Hepatocyte (in vitro differentiated cells): ENCODE measurements at regions not wholly inside any gene's neighbourhood (a gene's known extent, or its start where the extent isn't known, plus 50 kb on each side); places are given as distances from the start of the nearest gene placed in this dataset.

Experiments used
- DNase-seq: peaks from one replicate; pipeline ENCODE4 v3.0.0-alpha.2; 2016; ENCODE audit warnings: low spot score
- H2AFZ ChIP-seq: fragments of 200-600 bp; sonication (generic); 2 replicates; pipeline ENCODE4 v1.6.0; 2016; ENCODE audit warnings: antibody characterized with exemption, mild to moderate bottlenecking
- H3K27ac ChIP-seq: fragments of 200-600 bp; sonication (generic); 2 replicates; pipeline ENCODE4 v1.5.1; 2016; ENCODE audit warnings: mild to moderate bottlenecking
- H3K27me3 ChIP-seq: fragments of 200-600 bp; sonication (generic); 2 replicates; pipeline ENCODE4 v1.6.1; 2016
- H3K36me3 ChIP-seq: fragments of 200-600 bp; sonication (generic); replicated peaks from 2 replicates; pipeline ENCODE4 v1.5.1; 2016; ENCODE audit warnings: low read depth; ENCODE audit not compliant: insufficient read depth
- H3K4me1 ChIP-seq: fragments of 200-600 bp; sonication (generic); 2 replicates; pipeline ENCODE4 v1.5.1; 2016; ENCODE audit warnings: mild to moderate bottlenecking, moderate library complexity; ENCODE audit not compliant: insufficient read depth
- H3K4me2 ChIP-seq: fragments of 200-600 bp; sonication (generic); 2 replicates; pipeline ENCODE4 v1.6.0; 2016
- H3K4me3 ChIP-seq: fragments of 200-600 bp; sonication (generic); 2 replicates; pipeline ENCODE4 v1.5.1; 2016; ENCODE audit warnings: mild to moderate bottlenecking
- H3K79me2 ChIP-seq: fragments of 200-600 bp; sonication (generic); 2 replicates; pipeline ENCODE4 v1.6.0; 2017; ENCODE audit warnings: mild to moderate bottlenecking
- H3K9me2 ChIP-seq: fragments of 200-600 bp; sonication (generic); replicated peaks from 2 replicates; pipeline ENCODE4 v1.6.0; 2017; ENCODE audit warnings: mild to moderate bottlenecking; ENCODE audit not compliant: insufficient read depth
- H3K9me3 ChIP-seq: fragments of 200-600 bp; sonication (generic); 2 replicates; pipeline ENCODE4 v1.5.1; 2016; ENCODE audit warnings: low read depth, mild to moderate bottlenecking
- H4K20me1 ChIP-seq: fragments of 200-600 bp; sonication (generic); 2 replicates; pipeline ENCODE4 v1.6.0; 2016; ENCODE audit warnings: mild to moderate bottlenecking; ENCODE audit not compliant: insufficient read depth, poor library complexity, severe bottlenecking
- EZH2 ChIP-seq: fragments of 200-600 bp; sonication (generic); IDR thresholded peaks from 2 replicates; pipeline ENCODE4 v1.6.1; 2016; ENCODE audit warnings: antibody characterized with exemption, mild to moderate bottlenecking, borderline replicate concordance
- EZH2phosphoT487 ChIP-seq: fragments of 200-600 bp; sonication (generic); IDR thresholded peaks from one replicate; pipeline ENCODE4 v1.6.1; 2018; ENCODE audit warnings: antibody characterized with exemption, mild to moderate bottlenecking, low read depth, moderate library complexity; ENCODE audit not compliant: unreplicated experiment, severe bottlenecking
- WGBS: methylation state at CpG from one replicate; pipeline ENCODE4 v1.1.6; 2016; ENCODE audit warnings: low lambda C conversion rate; ENCODE audit errors: missing lambda C conversion rate; 5-methylcytosine and 5-hydroxymethylcytosine counted together
- TF ChIP-seq, protein P1 (sequence below): fragments of 200-600 bp; sonication (generic); IDR thresholded peaks from 2 replicates; pipeline ENCODE4 v1.5.1; 2016; ENCODE audit warnings: antibody characterized with exemption, mild to moderate bottlenecking; ENCODE audit not compliant: poor library complexity

GRCh38 chr3:148226246-148226645, 471.5 kb upstream of the AGTR1 start:
- Histone ChIP-seq H3K79me2 (no peaks in the 10 kb centered on the region), H3K9me2 (no peaks in the 10 kb centered on the region), H3K4me3 (no peak overlapping the region), H3K36me3 (no peaks in the 10 kb centered on the region), H2AFZ (no peak overlapping the region), H3K27ac (no peak overlapping the region), H4K20me1 (no peaks in the 10 kb centered on the region), H3K27me3 (no peaks in the 10 kb centered on the region), H3K4me1 (no peaks in the 10 kb centered on the region), H3K4me2 (no peak overlapping the region), H3K9me3 (no peaks in the 10 kb centered on the region)
- WGBS: 92% methylated on average over 3 of the region's 3 CpGs
- TF ChIP-seq EZH2phosphoT487 (no peak), EZH2 (no peak)
- TF ChIP-seq, protein P1, sequence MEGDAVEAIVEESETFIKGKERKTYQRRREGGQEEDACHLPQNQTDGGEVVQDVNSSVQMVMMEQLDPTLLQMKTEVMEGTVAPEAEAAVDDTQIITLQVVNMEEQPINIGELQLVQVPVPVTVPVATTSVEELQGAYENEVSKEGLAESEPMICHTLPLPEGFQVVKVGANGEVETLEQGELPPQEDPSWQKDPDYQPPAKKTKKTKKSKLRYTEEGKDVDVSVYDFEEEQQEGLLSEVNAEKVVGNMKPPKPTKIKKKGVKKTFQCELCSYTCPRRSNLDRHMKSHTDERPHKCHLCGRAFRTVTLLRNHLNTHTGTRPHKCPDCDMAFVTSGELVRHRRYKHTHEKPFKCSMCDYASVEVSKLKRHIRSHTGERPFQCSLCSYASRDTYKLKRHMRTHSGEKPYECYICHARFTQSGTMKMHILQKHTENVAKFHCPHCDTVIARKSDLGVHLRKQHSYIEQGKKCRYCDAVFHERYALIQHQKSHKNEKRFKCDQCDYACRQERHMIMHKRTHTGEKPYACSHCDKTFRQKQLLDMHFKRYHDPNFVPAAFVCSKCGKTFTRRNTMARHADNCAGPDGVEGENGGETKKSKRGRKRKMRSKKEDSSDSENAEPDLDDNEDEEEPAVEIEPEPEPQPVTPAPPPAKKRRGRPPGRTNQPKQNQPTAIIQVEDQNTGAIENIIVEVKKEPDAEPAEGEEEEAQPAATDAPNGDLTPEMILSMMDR: no peak
- no peak for DNase-seq

GRCh38 chr3:148227534-148227933, 470.2 kb upstream of the AGTR1 start:
- Histone ChIP-seq H3K27ac (no peak overlapping the region), H3K4me3 (no peak overlapping the region), H3K4me1 (no peaks in the 10 kb centered on the region), H3K4me2 (no peak overlapping the region), H3K9me3 (no peaks in the 10 kb centered on the region), H4K20me1 (no peaks in the 10 kb centered on the region), H3K27me3 (no peaks in the 10 kb centered on the region), H3K36me3 (no peaks in the 10 kb centered on the region), H3K9me2 (no peaks in the 10 kb centered on the region), H2AFZ (no peak overlapping the region), H3K79me2 (no peaks in the 10 kb centered on the region)
- TF ChIP-seq, protein P1: no peak
- no peak for TF ChIP-seq EZH2
- no peak for TF ChIP-seq EZH2phosphoT487
- 89% methylated on average over 1 of the region's 1 CpG for WGBS
- DNase-seq: no peak

DNA sequence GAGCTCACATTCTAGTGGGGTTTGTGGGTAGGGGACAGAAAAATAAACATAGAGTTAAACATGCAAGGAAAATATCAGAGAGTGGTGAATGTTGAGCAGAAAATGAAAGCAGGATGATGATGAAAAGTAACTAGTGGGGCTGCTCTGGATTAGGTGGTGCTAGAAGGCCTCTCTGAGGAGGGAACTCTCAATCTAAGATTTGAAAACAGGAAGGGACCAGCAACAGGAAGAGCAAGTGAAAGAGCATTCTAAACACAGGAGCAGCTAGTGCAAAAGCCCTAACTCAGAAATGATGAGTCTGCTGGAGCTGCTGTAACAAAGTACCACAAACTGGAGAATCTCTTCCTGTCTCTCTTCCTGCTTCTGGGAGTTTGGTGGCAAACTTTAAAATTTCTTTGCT, 468.6 kb upstream of the AGTR1 start:
- Histone ChIP-seq H3K9me2 (no peaks in the 10 kb centered on the region), H3K36me3 (no peaks in the 10 kb centered on the region), H3K4me3 (no peak overlapping the region), H3K27ac (no peak overlapping the region), H3K79me2 (no peaks in the 10 kb centered on the region), H2AFZ (no peak overlapping the region), H3K4me1 (no peaks in the 10 kb centered on the region), H3K4me2 (no peak overlapping the region), H3K27me3 (no peaks in the 10 kb centered on the region), H3K9me3 (no peaks in the 10 kb centered on the region), H4K20me1 (no peaks in the 10 kb centered on the region)
- DNase-seq: no peak
- TF ChIP-seq, protein P1: no peak
- no peak for TF ChIP-seq EZH2phosphoT487

GRCh38 chr3:148230473-148230872, 467.2 kb upstream of the AGTR1 start:
- no peak overlapping the region for H3K4me3 ChIP-seq
- TF ChIP-seq, protein P1: no peak
- TF ChIP-seq EZH2: no peak
- TF ChIP-seq EZH2phosphoT487: no peak
- no peaks in the 10 kb centered on the region for H3K9me3 ChIP-seq
- 77% methylated on average over 2 of the region's 2 CpGs for WGBS
- DNase-seq: no peak
- no peaks in the 10 kb centered on the region for H3K79me2 ChIP-seq
- no peaks in the 10 kb centered on the region for H3K36me3 ChIP-seq
- H3K9me2 ChIP-seq: no peaks in the 10 kb centered on the region
- no peak overlapping the region for H3K4me2 ChIP-seq
- H3K4me1 ChIP-seq: no peaks in the 10 kb centered on the region
- H3K27me3 ChIP-seq: no peaks in the 10 kb centered on the region
- H2AFZ ChIP-seq: no peak overlapping the region
- no peak overlapping the region for H3K27ac ChIP-seq
- no peaks in the 10 kb centered on the region for H4K20me1 ChIP-seq
